NCI-H2107 treated with DMSO at 0.1 percent for 48 hours (cell line): ENCODE measurements at regions not wholly inside any gene's neighbourhood (a gene's known extent, or its start where the extent isn't known, plus 50 kb on each side); places are given as distances from the start of the nearest gene placed in this dataset.
"Not testable (repeated sequence)": the region's sequence is repeated elsewhere in the genome, so short reads cannot be mapped to it uniquely, and the experiment has no call there.

Experiments
- DNase-seq: peaks from one replicate; lab custom pipeline; 2025; ENCODE audit not compliant: unreplicated experiment; lab: John Stamatoyannopoulos, UW

DNA sequence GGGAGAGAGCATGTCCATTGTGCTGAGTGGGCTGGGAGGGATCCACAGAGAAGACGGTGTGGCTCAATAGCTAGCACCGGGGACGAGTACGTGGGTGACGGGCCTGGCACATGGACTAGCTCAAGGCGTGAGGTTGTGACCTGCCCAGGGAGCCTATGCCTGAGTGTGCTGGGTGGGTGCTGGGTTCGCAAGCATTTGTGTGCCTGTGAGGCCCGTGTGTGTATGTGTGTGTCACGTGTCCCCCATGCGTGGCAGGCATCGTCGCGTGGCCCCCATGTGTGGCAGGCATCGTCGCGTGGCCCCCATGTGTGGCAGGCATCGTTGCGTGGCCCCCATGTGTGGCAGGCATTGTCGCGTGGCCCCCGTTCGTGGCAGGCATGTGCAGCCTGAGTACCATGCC is 109.2 kb downstream of the TMEM121 start:
- no peak for DNase-seq

DNA sequence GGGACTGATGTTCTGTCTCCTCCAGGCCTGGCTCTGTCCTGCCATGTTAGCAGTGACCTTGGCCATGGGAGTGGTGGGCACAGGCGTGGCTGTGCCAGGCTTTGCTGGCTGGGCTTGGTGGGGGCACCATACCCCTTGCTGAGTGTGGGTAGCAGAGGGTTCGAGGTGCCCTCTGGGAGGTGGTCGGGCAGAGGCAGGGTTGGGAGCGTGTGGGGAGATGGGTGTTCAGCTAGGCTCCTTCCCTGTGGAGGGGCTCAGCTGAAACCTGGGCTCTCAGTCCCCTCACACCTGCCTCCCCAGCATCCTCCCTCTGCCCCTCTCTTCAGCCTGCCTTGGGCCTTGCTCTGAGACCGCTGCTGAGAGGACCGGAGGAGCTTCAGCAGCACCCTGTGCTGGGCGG is 109.6 kb downstream of the TMEM121 start:
- not testable (repeated sequence) for DNase-seq

DNA sequence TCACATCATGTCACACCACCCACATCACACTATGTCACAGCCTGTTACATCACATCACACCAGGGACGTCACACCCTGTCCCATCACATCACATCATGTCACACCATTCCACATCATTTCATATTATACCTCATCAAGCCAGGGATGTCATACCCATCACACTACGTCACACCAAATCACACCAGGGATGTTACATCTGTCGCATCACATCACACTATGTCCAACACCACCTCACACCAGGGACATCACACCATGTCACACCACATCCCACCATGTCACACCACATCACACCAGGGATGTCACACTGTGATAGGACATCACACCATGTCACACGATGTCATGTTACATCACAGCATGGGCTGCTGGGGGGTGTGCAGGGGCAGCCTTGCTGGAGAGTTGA is 110.6 kb downstream of the TMEM121 start:
- no peak for DNase-seq

DNA sequence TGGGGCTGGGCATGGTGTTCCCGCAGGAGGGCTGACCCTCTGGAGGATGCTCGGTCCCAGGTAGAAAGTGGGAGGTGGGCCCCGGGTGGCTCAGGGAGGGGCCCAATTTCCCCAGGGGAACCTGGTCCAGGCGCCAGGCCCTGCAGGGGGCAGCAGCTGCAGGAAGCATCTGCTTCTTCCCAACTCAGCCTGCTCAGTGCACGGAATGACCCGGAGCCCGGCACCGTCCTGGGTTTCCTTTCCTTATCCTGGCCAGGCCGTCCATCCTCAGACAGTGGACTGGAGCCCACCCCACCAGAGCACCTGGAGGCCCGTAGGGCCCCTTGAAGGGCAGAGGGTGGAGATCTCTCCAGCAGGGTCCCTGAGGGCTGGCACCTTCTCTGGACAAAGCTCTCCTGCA is 111.0 kb downstream of the TMEM121 start:
- not testable (repeated sequence) for DNase-seq

GRCh38 chr14:105639969-105640931 is 113.9 kb downstream of the TMEM121 start:
- DNase-seq = not testable (repeated sequence)

DNA sequence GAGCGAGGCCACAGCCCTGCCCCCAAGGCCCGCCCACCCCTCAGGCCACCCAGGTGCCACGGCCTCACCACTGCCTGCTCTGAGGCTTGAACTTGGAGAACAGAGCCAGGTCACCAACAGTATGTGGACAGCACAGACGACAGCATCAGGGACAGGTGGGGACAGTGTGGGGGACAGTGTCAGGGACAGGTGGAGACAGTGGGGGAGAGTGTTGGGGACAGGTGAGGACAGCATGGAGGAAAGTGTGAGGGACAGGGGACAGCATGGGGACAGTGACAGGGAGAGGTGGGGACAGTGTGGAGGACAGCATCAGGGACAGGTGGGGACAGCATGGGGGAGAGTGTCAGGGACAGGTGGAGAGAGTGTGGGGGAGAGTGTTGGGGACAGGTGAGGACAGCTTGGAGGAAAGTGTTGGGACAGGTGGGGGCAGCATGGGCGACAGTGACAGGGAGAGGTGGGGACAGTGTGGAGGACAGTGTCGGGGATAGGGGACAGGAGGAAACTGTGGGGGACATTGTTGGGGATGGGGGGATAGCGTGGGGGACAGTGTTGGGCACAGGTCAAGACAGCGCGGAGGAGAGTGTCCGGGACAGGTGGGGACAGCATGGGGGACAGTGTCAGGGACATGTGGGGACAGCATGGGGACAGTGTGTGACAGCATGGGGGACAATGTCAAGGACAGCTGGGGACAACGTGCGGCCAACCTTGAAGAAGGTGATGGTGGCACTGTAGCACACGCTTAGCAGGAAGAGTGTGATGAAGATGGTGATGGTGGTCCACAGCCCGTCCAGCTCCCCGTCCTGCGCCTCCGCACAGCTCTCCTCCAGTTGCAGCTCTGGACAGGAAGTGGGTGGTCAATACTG is 114.9 kb downstream of the TMEM121 start:
- no peak for DNase-seq

DNA sequence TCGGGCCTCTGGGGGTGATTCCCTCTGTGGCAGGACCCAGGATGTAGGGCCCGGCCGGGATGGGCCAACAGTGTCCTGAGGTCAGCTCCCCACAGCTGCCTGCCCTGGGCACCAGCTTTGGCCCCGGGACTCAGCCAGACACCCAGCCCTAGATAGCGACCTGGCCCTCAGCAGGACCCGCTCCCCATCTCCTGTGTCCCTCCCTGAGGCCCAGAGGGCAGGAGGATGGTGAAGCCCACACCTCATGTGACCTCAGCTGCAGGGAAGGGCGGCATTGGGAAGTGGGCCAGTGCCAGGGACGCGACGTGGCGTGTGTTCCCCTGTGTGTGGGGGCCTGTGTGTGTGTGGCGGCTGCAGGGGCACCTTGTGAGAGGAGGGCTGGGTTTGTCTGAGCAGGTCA is 115.6 kb downstream of the TMEM121 start:
- DNase-seq = not testable (repeated sequence)

DNA sequence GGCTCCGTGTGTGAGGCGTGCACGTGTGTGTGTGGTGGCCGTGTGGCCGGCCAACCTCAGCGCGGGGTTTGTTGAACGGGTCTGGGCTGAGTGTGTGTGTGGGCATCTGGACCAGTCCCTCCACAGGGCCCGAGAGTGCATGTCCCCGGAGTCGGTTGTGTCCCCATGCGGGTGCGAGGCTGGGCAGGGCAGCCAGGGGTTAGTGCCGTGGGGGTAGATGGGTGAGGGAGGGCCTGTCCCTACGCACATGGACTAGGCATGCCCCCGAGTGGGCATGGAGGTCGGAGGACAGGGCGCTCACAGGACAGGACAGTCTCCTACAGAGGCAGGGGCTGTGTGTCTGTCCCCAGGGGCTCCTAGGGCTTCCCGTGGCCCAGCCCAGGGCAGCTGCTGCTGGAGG is 116.1 kb downstream of the TMEM121 start:
- DNase-seq = not testable (repeated sequence)

- not testable (repeated sequence) for DNase-seq
These were observed 117.1 kb downstream of the TMEM121 start for GRCh38 chr14:105643406-105644052.

GRCh38 chr14:105644053-105644435 is 117.7 kb downstream of the TMEM121 start:
- not testable (repeated sequence) for DNase-seq

DNA sequence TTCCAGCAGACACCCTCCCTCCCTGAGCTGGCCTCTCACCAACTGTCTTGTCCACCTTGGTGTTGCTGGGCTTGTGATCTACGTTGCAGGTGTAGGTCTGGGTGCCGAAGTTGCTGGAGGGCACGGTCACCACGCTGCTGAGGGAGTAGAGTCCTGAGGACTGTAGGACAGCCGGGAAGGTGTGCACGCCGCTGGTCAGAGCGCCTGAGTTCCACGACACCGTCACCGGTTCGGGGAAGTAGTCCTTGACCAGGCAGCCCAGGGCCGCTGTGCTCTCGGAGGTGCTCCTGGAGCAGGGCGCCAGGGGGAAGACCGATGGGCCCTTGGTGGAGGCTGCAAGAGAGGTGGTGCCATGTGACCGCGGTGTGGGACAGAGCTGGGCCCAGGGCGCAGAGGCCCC is 118.1 kb downstream of the TMEM121 start:
- DNase-seq = not testable (repeated sequence)

DNA sequence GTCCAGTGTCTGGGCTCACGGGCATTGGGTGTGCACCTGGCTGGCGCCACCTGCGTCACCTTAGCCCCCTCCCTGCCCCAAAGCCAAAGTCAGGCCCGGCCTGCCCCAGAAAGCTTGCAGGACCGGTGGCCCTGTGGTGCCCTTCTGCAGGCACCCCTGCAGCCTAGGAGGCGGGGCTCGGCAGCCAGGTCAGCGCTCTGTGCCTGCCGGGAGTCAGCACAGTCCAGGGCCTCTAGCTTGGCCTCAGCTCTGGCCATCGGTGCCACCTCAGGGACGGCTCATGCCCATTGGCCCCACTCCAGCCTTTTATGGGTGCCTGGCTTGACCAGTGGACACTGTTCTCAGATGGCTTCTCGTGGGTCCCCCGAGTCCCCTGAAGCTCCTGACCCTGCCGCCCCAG is 118.5 kb downstream of the TMEM121 start:
- not testable (repeated sequence) for DNase-seq

- DNase-seq = not testable (repeated sequence)
These were observed 119.0 kb downstream of the TMEM121 start for GRCh38 chr14:105645389-105645788.

DNA sequence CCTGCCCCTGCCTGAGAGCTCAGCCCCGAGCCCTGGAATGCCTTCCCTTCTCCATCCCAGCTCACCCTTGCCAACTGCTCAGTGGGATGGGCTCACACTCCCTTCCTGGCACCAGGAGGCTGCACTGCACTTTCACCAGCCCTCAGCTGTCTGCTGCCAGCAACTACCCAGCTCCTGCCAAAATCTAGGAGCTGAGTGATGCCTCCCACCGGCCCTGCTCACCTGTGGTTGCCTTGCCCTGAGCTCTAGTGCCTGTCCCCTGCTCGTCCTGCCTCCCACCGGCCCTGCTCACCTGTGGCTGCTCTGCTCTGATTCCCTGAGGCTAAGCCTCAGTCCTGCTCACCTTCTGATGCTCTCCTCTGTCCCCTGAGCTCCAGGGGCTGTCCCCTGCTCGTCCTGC is 119.8 kb downstream of the TMEM121 start:
- DNase-seq = no peak

DNA sequence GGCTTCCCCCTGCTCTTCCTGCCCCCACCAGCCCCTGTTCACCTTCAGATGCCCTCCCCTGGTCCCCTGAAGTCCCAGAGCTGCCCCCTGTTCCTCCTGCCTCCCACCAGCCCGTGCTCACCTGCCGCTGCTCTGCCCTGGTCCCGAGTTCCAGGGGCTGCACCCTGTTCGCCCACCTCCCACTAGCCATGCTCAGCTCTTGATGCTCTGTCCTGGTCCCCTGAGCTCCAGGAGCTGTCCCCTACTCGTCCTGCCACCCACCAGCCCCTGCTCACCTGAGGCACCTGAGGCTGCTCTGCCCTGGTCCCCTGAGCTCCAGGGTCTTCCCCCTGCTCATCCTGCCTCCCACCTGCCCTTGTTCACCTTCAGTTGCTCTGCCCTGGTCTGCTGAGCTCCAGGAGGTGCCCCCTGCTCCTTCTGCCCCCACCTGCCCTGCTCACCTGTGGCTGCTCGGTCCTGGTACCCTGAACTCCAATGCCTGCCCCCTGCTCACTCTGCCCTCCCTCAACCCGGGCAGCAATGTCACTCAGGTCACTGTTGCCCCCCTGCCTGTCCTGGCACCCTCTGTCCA is 120.4 kb downstream of the TMEM121 start:
- DNase-seq = not testable (repeated sequence)

GRCh38 chr14:105647426-105647783 is 121.0 kb downstream of the TMEM121 start:
- DNase-seq = not testable (repeated sequence)

- DNase-seq = no peak
These were observed 121.6 kb downstream of the TMEM121 start for GRCh38 chr14:105647784-105648608.

- DNase-seq = not testable (repeated sequence)
These were observed 122.5 kb downstream of the TMEM121 start for GRCh38 chr14:105648609-105649535.

DNA sequence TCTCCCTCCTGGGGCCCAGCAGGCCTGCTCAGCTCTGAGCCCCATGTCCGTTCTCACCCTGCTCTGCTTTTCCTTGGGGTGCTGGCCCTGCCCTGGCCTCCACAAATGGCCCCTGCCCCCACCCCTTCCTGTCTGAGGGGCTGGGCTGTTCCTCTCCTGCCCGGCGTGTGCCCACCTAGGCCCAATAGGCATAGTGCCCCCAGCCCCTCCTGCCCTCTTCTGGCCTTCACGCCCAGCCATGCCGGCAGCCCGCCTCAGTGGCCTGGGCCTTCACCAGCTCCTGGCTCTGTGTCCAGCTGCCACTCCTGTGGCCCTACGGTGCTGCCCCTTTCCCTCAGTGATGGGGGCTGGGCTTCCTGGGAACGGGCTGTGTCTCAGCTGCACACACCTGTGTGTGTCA is 125.9 kb downstream of the TMEM121 start:
- not testable (repeated sequence) for DNase-seq
